ENCODE measurements at regions not wholly inside any gene's neighbourhood (a gene's known extent, or its start where the extent isn't known, plus 50 kb on each side); places are given as distances from the start of the nearest gene placed in this dataset.

- TF ChIP-seq, protein P1, sequence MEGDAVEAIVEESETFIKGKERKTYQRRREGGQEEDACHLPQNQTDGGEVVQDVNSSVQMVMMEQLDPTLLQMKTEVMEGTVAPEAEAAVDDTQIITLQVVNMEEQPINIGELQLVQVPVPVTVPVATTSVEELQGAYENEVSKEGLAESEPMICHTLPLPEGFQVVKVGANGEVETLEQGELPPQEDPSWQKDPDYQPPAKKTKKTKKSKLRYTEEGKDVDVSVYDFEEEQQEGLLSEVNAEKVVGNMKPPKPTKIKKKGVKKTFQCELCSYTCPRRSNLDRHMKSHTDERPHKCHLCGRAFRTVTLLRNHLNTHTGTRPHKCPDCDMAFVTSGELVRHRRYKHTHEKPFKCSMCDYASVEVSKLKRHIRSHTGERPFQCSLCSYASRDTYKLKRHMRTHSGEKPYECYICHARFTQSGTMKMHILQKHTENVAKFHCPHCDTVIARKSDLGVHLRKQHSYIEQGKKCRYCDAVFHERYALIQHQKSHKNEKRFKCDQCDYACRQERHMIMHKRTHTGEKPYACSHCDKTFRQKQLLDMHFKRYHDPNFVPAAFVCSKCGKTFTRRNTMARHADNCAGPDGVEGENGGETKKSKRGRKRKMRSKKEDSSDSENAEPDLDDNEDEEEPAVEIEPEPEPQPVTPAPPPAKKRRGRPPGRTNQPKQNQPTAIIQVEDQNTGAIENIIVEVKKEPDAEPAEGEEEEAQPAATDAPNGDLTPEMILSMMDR (IDR thresholded peaks at IDR 0.05) = peak; percentile 81
- no peak for TF ChIP-seq ZFX (IDR thresholded peaks at IDR 0.05; ENCODE audit: borderline replicate concordance)
Observed at GRCh38 chr7:57305192-57305748, 144.7 kb upstream of the ZNF716 start.
